Esophagus squamous epithelium (tissue), 5 donors: ENCODE measurements at regions not wholly inside any gene's neighbourhood (a gene's known extent, or its start where the extent isn't known, plus 50 kb on each side); places are given as distances from the start of the nearest gene placed in this dataset.
"Not testable (repeated sequence)": the region's sequence is repeated elsewhere in the genome, so short reads cannot be mapped to it uniquely, and the experiment has no call there.

Experiments used
- DNase-seq: peaks from one replicate; lab custom pipeline; 2025; lab: John Stamatoyannopoulos, UW
- H3K27ac ChIP-seq, 4 donors: fragments of 200-600 bp; sonication (generic); one replicate each; pipeline ENCODE4 v1.5.1; 2016 to 2019; ENCODE audit warnings: mild to moderate bottlenecking in 1 of 4
- H3K27me3 ChIP-seq, 4 donors: fragments of 200-600 bp; sonication (generic); 1 replicate in 3 of 4; 2 replicates in 1 of 4; pipeline versions ENCODE4 v1.5.1 to v1.6.0; 2017 to 2021; ENCODE audit warnings: antibody characterized with exemption in 1 of 4
- H3K36me3 ChIP-seq, 3 donors: fragments of 200-600 bp; sonication (generic); one replicate each; pipeline ENCODE4 v1.5.1; 2016 to 2019
- H3K4me1 ChIP-seq, 3 donors: fragments of 200-600 bp; sonication (generic); one replicate each; pipeline ENCODE4 v1.5.1; 2017 to 2019
- H3K4me3 ChIP-seq, 4 donors: fragments of 200-600 bp; sonication (generic); 1 replicate in 3 of 4; 2 replicates in 1 of 4; pipeline ENCODE4 v1.5.1; 2016 to 2019; ENCODE audit warnings: mild to moderate bottlenecking in 2 of 4, moderate library complexity in 1 of 4
- H3K9me3 ChIP-seq, 3 donors: fragments of 200-600 bp; sonication (generic); one replicate each; pipeline ENCODE4 v1.5.1; 2016 to 2019
- POLR2A ChIP-seq, 4 donors: fragments of 450-650 bp; IDR thresholded peaks; one replicate each; pipeline ENCODE4 v1.6.1; 2017; ENCODE audit warnings: antibody characterized with exemption in 4 of 4, mild to moderate bottlenecking in 4 of 4, moderate library complexity in 3 of 4
- WGBS, 2 donors: methylation state at CpG; one replicate each; pipeline ENCODE4 v1.1.5; 2018; 5-methylcytosine and 5-hydroxymethylcytosine counted together
- intact Hi-C: fragments of 100-400 bp; cut with DNase I; formaldehyde crosslinking; loops from one replicate; pipeline ENCODE4 v1.15.0; 2022
- TF ChIP-seq, protein P1 (sequence below), 6 experiments: fragments of 450-650 bp in 4 of 6; fragments of 200-600 bp in 2 of 6; sonication (generic) in 2 of 6; IDR thresholded peaks; one replicate each; pipeline ENCODE4 v1.5.1; 2016 to 2019; ENCODE audit warnings: antibody characterized with exemption in 6 of 6, mild to moderate bottlenecking in 4 of 6, moderate library complexity in 4 of 6
- donor health status: DM: yes; HTN: yes; CAD: no.

DNA sequence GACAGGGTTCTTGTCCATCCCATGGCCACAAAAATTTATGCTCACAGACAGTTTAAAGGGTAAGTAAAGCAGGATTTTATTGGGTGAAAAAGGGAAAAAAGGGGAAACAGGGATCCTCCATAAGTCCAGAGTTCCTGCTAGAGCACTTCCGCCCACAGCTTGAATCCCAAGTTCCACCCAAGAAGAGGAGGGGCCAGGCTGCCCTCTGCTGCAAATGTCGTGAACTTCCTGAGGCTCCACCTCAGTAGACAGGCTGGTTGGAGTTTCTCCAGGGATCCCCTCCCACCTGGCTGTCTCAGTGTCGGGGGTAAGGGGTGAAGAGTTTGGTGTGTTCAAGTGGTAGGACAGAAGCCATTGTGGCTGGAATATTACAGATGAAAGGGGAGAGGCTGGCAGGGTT, 275.0 kb upstream of the SGCD start:
- 27 to 58% methylated on average over 3 of the region's 3 CpGs for WGBS, 2 donors

DNA sequence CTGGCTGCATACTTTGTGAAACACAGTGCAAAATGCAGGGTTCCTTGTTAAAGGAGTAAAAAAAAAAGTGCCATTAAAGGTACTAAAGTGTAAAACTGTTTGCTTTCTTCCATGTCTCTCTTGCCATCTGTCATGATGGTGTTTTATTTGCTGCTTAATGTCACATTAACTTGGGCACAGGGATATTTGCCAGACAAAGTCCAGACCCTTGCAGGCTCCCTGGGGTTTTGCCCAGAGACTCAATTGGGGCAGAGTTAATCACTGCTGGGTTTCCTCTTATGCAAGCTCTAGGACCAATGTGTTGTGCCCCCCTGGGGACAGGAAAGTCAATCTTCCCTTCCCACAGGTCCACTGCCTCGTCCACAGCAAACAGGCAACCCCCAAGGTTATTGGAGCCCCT, 274.3 kb upstream of the SGCD start:
- TF ChIP-seq POLR2A (IDR thresholded peaks at IDR 0.05): no peak
- TF ChIP-seq, protein P1, sequence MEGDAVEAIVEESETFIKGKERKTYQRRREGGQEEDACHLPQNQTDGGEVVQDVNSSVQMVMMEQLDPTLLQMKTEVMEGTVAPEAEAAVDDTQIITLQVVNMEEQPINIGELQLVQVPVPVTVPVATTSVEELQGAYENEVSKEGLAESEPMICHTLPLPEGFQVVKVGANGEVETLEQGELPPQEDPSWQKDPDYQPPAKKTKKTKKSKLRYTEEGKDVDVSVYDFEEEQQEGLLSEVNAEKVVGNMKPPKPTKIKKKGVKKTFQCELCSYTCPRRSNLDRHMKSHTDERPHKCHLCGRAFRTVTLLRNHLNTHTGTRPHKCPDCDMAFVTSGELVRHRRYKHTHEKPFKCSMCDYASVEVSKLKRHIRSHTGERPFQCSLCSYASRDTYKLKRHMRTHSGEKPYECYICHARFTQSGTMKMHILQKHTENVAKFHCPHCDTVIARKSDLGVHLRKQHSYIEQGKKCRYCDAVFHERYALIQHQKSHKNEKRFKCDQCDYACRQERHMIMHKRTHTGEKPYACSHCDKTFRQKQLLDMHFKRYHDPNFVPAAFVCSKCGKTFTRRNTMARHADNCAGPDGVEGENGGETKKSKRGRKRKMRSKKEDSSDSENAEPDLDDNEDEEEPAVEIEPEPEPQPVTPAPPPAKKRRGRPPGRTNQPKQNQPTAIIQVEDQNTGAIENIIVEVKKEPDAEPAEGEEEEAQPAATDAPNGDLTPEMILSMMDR (IDR thresholded peaks at IDR 0.05): no peak
- H3K36me3 ChIP-seq: no peaks in the 10 kb centered on the region
- DNase-seq: no peak
- 43% methylated on average over 1 of the region's 1 CpG; no CpG with 5 or more reads in 1 of the 2 donors for WGBS, 2 donors
- H3K9me3 ChIP-seq: no peaks in the 10 kb centered on the region
- H3K4me3 ChIP-seq: no peak overlapping the region
- intact Hi-C loops: no loop called here
- H3K27me3 ChIP-seq: no peaks in the 10 kb centered on the region
- no peak overlapping the region for H3K27ac ChIP-seq
- H3K4me1 ChIP-seq: no peaks in the 10 kb centered on the region

More for the DNA sequence above, 275.0 kb upstream of the SGCD start:
- TF ChIP-seq, protein P1 (IDR thresholded peaks at IDR 0.05): no peak
- no peak for TF ChIP-seq POLR2A (IDR thresholded peaks at IDR 0.05)
- Histone ChIP-seq H3K9me3 (no peaks in the 10 kb centered on the region), H3K36me3 (no peaks in the 10 kb centered on the region), H3K27ac (no peak overlapping the region), H3K27me3 (no peaks in the 10 kb centered on the region), H3K4me3 (no peak overlapping the region), H3K4me1 (no peaks in the 10 kb centered on the region)
- intact Hi-C loops: no loop called here
- DNase-seq: no peak

DNA sequence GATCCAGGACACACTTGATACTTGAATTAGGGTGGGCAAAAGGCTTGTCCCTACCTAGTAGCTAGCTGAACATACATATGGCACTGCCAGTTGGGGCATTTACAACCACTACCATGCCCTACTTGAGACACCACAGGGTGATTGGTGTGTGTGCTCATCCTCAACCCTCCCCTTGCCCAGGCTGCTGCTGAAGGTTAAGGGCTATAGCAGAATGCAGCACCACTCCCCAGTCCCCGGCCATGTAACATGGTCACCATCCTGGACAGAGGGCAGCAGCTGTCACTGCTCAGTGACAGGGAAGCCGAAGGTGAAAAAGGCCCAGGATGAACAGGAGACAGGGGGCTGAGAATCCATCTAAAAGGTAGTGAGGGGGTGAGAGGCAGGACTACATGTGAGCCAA, 273.9 kb upstream of the SGCD start:
- H3K27ac ChIP-seq: no peak overlapping the region
- no peaks in the 10 kb centered on the region for H3K36me3 ChIP-seq
- 54 to 75% methylated on average over 2 of the region's 2 CpGs for WGBS, 2 donors
- no peaks in the 10 kb centered on the region for H3K4me1 ChIP-seq
- no peaks in the 10 kb centered on the region for H3K27me3 ChIP-seq
- no peak for DNase-seq
- H3K4me3 ChIP-seq: no peak overlapping the region
- H3K9me3 ChIP-seq: no peaks in the 10 kb centered on the region
- TF ChIP-seq, protein P1 (IDR thresholded peaks at IDR 0.05): no peak
- no peak for TF ChIP-seq POLR2A (IDR thresholded peaks at IDR 0.05)
- intact Hi-C loops: no loop called here

DNA sequence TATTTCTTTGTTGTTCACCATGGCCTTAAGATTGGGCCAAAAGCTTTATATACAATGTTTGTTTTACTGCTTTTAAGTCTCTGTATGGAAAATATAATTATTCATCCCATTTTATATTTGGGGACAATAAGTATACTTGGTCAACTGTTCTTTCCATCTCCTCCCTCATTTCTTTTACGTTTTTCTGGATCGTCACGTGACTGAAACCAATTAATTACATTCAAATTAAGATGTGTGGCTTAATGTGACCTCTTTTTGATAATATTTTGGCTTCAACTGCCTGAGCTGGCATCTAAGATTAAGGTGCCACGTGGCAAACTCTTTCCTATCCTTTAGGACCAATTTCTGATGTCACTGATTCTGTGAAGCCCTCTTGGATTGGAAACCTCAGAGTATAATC, 250.1 kb upstream of the SGCD start:
- DNase-seq: no peak
- peaks cover 0 to 20% (median 10%) of the 10 kb centered on the region in 3 donors for H3K9me3 ChIP-seq
- H3K27ac ChIP-seq: no peak overlapping the region
- H3K36me3 ChIP-seq: no peaks in the 10 kb centered on the region
- H3K4me1 ChIP-seq: no peaks in the 10 kb centered on the region
- H3K4me3 ChIP-seq: no peak overlapping the region
- no peaks in the 10 kb centered on the region for H3K27me3 ChIP-seq
- intact Hi-C loops: no loop called here
- TF ChIP-seq, protein P1 (IDR thresholded peaks at IDR 0.05): no peak
- TF ChIP-seq POLR2A (IDR thresholded peaks at IDR 0.05): no peak
- WGBS, 2 donors: 65 to 70% methylated on average over 4 of the region's 4 CpGs

DNA sequence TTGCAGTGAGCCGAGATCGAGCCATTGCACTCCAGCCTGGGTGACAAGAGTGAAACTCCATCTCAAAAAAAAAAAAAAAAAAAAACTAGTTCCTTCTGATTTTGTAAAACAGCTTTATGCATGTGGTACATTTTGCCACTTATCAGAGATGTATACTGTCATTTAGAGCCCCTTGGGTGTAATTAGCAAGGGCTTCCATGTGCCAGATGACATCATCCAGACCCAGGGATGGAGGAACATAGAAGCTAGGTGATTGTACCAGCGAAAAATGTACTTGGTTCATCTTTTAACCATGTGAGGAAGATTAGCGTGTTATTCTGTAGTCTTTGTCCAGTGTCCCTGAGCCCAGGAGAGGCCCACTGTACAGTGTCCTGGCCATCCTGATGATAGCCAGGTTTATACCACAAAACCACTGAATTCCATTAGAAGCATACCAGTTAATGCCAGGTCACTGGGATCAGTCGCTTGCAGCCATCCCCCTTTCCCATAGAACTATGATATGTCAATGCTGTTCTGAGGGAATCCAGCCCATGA, 239.3 kb upstream of the SGCD start:
- Histone ChIP-seq H3K36me3 (no peaks in the 10 kb centered on the region), H3K27me3 (no peaks in the 10 kb centered on the region), H3K9me3 (peaks cover 0 to 18% (median 0%) of the 10 kb centered on the region in 3 donors), H3K27ac (no peak overlapping the region), H3K4me1 (no peaks in the 10 kb centered on the region), H3K4me3 (no peak overlapping the region)
- WGBS, 2 donors: 66 to 84% methylated on average over 5 of the region's 5 CpGs
- intact Hi-C loops: no loop called here
- DNase-seq: no peak
- TF ChIP-seq POLR2A (IDR thresholded peaks at IDR 0.05): no peak
- TF ChIP-seq, protein P1 (IDR thresholded peaks at IDR 0.05): no peak

DNA sequence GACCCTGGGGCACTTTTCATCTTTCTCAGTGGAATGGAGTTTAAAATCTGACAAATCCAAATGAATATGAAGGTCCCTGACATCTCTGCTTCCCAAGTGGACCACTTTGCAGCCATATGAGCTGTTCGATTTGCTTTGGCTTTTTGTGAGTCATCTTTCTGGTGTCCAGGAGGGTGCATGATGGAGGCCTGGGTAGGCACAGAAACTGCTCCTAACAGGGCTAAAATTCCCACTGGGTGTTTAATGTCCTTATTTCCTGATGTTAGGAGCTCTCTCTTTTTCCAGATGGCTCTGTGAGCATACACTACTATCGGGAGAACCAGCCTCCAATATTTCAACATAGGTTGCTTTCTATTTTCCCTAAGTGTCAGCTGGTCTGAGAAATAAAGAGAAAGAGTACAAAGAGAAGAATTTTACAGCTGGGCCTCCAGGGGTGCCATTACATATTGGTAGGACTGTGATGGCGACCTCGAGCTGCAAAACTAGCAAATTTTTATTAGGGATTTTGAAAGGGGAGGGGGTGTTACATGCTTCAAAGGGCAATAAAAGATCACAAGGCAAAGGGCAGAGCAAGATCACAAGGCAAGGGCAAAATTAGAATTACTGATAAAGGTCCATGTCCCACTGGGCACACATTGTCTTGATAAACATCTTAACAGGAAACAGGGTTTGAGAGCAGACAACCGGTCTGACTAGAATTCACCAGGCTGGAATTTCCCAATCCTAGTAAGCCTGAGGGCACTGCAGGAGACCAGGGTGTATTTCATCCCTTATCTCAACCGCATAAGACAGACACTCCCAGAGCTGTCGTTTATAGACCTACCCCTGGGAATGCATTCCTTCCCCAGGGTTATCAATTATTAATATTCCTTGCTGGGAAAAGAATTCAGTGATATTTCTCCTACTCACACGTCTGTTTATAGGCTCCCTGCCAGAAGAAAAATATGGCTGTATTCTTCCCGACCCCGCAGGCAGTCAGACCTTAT, 236.7 kb upstream of the SGCD start:
- H3K4me3 ChIP-seq, intact Hi-C loops, DNase-seq, H3K4me1 ChIP-seq, H3K27ac ChIP-seq, H3K36me3 ChIP-seq, H3K27me3 ChIP-seq: not testable (repeated sequence)
- H3K9me3 ChIP-seq: peaks cover 0 to 18% (median 4%) of the 10 kb centered on the region in 3 donors
- WGBS, 2 donors: 76 to 80% methylated on average over 10 of the region's 10 CpGs
